Coronary artery (tissue), 2 donors: ENCODE measurements at regions not wholly inside any gene's neighbourhood (a gene's known extent, or its start where the extent isn't known, plus 50 kb on each side); places are given as distances from the start of the nearest gene placed in this dataset.

ENCODE experiments used
- DNase-seq: peaks from one replicate; pipeline ENCODE4 v3.0.0-alpha.2; 2017; ENCODE audit warnings: low spot score
- H3K27ac ChIP-seq, 2 donors: fragments of 200-600 bp; sonication (generic); one replicate each; pipeline ENCODE4 v1.5.1; 2016 to 2019
- H3K4me3 ChIP-seq: fragments of 200-600 bp; sonication (generic); 2 replicates; pipeline ENCODE4 v1.5.1; 2016; ENCODE audit warnings: mild to moderate bottlenecking, moderate library complexity
- TF ChIP-seq, protein P1 (sequence below): fragments of 200-600 bp; sonication (generic); IDR thresholded peaks from one replicate; pipeline ENCODE4 v1.5.1; 2019; ENCODE audit warnings: antibody characterized with exemption

DNA sequence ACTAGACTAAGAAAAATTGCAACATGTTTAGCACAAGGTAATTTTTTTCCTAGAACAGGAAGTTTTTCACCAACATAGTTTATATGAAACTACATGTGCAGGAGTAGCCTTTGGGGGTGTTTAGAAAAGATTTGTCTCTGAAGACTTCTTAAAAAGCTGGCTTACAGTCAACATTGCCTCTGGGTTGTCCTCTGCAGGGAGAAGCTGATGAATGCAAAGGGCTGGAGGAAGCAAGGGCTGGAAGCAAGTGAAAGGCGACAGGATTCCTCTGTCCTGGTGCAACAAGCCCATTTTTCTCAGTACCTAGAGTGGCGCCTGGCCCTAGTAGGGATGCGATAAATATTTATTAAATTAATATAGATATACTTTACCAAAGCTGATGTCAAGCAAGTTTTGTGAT, 180.3 kb upstream of the LCORL start:
- no peak for DNase-seq
- TF ChIP-seq, protein P1, sequence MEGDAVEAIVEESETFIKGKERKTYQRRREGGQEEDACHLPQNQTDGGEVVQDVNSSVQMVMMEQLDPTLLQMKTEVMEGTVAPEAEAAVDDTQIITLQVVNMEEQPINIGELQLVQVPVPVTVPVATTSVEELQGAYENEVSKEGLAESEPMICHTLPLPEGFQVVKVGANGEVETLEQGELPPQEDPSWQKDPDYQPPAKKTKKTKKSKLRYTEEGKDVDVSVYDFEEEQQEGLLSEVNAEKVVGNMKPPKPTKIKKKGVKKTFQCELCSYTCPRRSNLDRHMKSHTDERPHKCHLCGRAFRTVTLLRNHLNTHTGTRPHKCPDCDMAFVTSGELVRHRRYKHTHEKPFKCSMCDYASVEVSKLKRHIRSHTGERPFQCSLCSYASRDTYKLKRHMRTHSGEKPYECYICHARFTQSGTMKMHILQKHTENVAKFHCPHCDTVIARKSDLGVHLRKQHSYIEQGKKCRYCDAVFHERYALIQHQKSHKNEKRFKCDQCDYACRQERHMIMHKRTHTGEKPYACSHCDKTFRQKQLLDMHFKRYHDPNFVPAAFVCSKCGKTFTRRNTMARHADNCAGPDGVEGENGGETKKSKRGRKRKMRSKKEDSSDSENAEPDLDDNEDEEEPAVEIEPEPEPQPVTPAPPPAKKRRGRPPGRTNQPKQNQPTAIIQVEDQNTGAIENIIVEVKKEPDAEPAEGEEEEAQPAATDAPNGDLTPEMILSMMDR, result no peak

DNA sequence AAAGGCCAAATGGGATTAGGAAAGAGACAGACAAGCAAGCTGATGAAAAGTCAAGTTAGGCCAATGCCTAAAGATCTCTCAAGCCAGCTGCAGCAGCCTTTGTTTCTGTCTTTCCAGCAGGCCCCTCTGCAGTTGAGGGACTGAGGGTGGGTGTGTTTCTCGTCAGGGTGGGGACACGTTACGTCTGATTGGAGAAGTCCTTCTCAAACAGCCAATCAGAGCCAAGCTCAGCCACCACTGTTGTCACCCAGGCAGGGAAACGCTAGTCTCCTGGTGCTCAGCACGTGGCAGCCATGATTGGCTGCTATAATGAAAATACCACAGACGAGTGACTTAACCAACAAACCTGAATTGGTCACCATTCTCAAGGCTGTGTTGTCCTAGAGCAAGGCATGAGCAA, 177.1 kb upstream of the LCORL start:
- Histone ChIP-seq H3K27ac (no peak overlapping the region), H3K4me3 (no peak overlapping the region)
- TF ChIP-seq, protein P1, result no peak
- DNase-seq, result no peak

More for the DNA sequence above, 180.3 kb upstream of the LCORL start:
- Histone ChIP-seq H3K27ac (no peak overlapping the region), H3K4me3 (no peak overlapping the region)

DNA sequence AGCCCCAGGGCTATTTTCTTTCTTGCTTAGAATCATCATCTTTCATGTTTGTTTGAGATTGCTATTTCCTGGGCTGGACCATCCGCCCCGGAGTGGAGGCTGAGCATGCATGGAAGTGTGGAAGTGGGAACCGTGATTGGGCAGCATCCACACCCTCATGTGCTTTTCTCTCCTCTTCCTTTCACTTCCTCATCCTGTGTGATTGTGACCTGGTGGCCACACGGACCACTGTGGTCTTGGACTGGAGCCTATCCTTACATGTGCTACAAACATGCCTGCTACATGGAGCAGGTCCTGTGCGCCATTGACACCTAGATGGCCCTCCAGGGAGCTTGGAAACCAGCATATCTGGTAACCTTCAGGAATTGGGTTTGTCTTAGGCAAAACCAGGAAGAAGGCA, 175.9 kb upstream of the LCORL start:
- TF ChIP-seq, protein P1, result no peak
- Histone ChIP-seq H3K27ac (no peak overlapping the region), H3K4me3 (no peak overlapping the region)
- DNase-seq, result no peak

DNA sequence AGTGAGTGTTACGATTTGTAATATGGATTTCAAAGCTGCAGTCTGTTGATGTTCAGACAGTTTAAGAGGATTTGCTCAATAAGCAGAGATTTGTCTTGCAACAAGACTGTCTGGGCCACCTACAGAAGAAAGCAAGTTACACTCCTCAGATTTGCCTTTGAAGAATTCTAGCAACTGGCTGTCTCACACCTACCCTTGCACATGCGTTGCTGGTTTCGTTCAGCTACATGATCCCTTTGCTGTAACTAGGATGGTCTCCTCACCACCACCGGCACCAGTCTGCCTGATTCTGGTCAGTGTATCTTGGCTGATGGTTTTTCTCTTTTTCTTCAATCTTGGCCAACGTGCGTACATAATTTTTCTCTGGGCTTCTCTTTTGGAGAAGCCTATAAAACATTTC, 172.7 kb upstream of the LCORL start:
- no peak overlapping the region for H3K27ac ChIP-seq
- TF ChIP-seq, protein P1, result no peak
- no peak for DNase-seq
- H3K4me3 ChIP-seq, result no peak overlapping the region

DNA sequence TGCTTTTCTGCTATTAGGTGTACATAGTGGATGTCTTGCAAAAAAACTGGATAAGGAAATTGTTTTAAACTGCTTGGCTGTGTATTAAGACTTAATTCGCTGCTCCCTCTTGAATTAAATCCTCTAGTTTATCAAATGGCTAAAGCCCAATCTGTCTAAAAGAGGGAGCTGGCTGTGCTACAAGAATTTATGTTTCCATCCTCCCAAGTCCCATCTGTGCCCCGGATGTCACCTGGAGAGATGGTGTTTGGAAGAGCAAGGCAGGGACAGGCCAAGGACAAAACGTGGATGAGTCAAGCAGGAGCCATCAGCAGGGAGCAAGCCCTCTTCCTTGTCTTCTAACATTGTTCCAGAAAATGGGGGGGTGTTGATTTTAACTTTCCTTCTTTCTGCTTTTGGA, 171.3 kb upstream of the LCORL start:
- DNase-seq, result no peak
- H3K27ac ChIP-seq, result no peak overlapping the region
- no peak overlapping the region for H3K4me3 ChIP-seq
- TF ChIP-seq, protein P1, result no peak

DNA sequence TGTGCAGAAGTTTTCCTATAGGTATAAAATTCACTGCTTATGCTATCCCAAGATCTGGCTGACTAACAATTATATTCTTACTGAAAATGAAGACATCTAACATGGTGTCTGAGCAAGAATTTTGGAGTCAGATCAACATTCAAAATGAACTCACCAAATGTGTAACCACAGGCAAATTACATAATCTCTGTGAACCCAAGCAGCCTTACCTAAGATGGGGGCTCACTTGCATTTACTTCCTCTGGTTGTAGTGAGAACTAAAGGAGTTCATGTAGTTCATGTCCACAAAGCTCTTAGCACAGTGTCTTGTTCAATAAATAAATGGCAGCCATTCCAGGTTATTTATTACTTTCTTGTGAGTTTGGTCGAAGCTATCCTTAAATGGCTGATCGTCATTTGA, 163.9 kb upstream of the LCORL start:
- DNase-seq, result no peak
- TF ChIP-seq, protein P1, result no peak
- no peak overlapping the region for H3K4me3 ChIP-seq
- H3K27ac ChIP-seq, result no peak overlapping the region

DNA sequence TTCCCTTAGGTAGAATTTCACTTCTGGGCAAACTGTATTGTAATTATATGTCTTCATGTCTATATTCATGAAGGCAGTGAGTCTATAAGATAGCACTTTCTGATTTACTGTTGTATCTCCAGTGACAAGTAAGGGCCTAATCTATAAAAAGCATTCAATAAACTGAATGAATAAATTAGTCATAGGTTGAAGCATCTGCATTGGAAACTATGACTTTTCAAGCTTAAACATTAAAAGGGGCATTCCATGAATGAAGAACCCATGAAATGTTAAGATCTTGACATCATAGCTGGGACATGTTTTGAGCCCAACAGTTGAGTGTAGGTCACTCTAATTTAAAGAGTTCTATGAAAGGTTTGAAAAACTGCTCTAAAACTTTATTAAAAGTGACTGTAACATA, 159.3 kb upstream of the LCORL start:
- no peak overlapping the region for H3K4me3 ChIP-seq
- H3K27ac ChIP-seq, result no peak overlapping the region
- no peak for DNase-seq
- TF ChIP-seq, protein P1, result no peak
